B cell (primary cell): ENCODE measurements at regions not wholly inside any gene's neighbourhood (a gene's known extent, or its start where the extent isn't known, plus 50 kb on each side); places are given as distances from the start of the nearest gene placed in this dataset.

Source experiments
- ATAC-seq: fragments of 200-7000 bp; cut with Tn5 transposase; one replicate; pipeline ENCODE4 v1.10.0; 2021; ENCODE audit warnings: low read depth, mild to moderate bottlenecking, moderate number of reproducible peaks, moderate library complexity
- CTCF ChIA-PET: fragments of 350-600 bp; sonication (Branson Sonifier 250); formaldehyde crosslinking; loops from one replicate; lab custom pipeline; 2021; ENCODE audit warnings: antibody characterized with exemption, inconsistent platforms; lab: Charles Lee
- POLR2A ChIA-PET: fragments of 350-600 bp; sonication (Branson Sonifier 250); formaldehyde crosslinking; loops from one replicate; lab custom pipeline; 2021; ENCODE audit warnings: antibody characterized with exemption; lab: Charles Lee
- DNase-seq: peaks from one replicate; pipeline ENCODE4 v3.0.0; 2013
- H2AFZ ChIP-seq: 2 replicates; pipeline ENCODE4 v1.6.1; 2012; ENCODE audit warnings: mild to moderate bottlenecking, low read depth, low read length; ENCODE audit not compliant: insufficient read depth, poor library complexity, severe bottlenecking
- H3K27ac ChIP-seq, 2 donors: 1 replicate in 1 of 2; 2 replicates in 1 of 2; pipeline ENCODE4 v1.5.1; 2012 to 2013; ENCODE audit warnings: low read length in 2 of 2, mild to moderate bottlenecking in 2 of 2, moderate library complexity in 1 of 2
- H3K27me3 ChIP-seq, 4 experiments: fragments of 200-600 bp in 1 of 4; sonication (generic) in 1 of 4; replicated peaks in 1 of 4; 1 replicate in 2 of 4; 2 replicates in 2 of 4; pipeline versions ENCODE4 v1.6.1 to v1.7.0; 2013 to 2016; ENCODE audit warnings: low read length in 3 of 4, mild to moderate bottlenecking in 2 of 4, mixed read lengths in 1 of 4, moderate library complexity in 1 of 4; ENCODE audit not compliant: insufficient read depth in 4 of 4, control insufficient read depth in 3 of 4; ENCODE audit errors: control extremely low read depth in 1 of 4
- H3K36me3 ChIP-seq, 2 experiments: replicated peaks in 1 of 2; 1 replicate in 1 of 2; 2 replicates in 1 of 2; pipeline versions ENCODE4 v1.6.1 to v1.7.1; 2013; ENCODE audit warnings: low read length in 1 of 2; ENCODE audit not compliant: insufficient read depth in 2 of 2, control insufficient read depth in 1 of 2; ENCODE audit errors: control extremely low read depth in 1 of 2, extremely low read depth in 1 of 2
- H3K4me1 ChIP-seq, 2 donors: fragments of 200-600 bp in 1 of 2; sonication (generic) in 1 of 2; 1 replicate in 1 of 2; 2 replicates in 1 of 2; pipeline versions ENCODE4 v1.5.1 to v1.6.1; 2013 to 2017; ENCODE audit warnings: low read length in 2 of 2; ENCODE audit not compliant: control insufficient read depth in 2 of 2, insufficient read depth in 2 of 2
- H3K4me2 ChIP-seq: replicated peaks from 2 replicates; pipeline ENCODE3; 2012; ENCODE audit warnings: mild to moderate bottlenecking, low read depth, low read length; ENCODE audit not compliant: poor library complexity, severe bottlenecking
- H3K4me3 ChIP-seq, 5 experiments: fragments of 200-600 bp in 1 of 5; sonication (generic) in 1 of 5; 1 replicate in 3 of 5; 2 replicates in 2 of 5; pipeline versions ENCODE4 v1.5.1 to v1.7.0; 2011 to 2016; ENCODE audit warnings: low read length in 4 of 5, mild to moderate bottlenecking in 4 of 5, low read depth in 2 of 5, control low read depth in 1 of 5, moderate library complexity in 1 of 5; ENCODE audit not compliant: insufficient read depth in 1 of 5; ENCODE audit errors: control extremely low read depth in 1 of 5, extremely low read depth in 1 of 5
- H3K79me2 ChIP-seq: fragments of 200-600 bp; sonication (generic); one replicate; pipeline ENCODE4 v1.6.0; 2016; ENCODE audit warnings: low read length; ENCODE audit not compliant: control insufficient read depth, insufficient read depth
- H3K9ac ChIP-seq: fragments of 200-600 bp; sonication (generic); 2 replicates; pipeline ENCODE4 v1.6.1; 2017; ENCODE audit warnings: mild to moderate bottlenecking, low read length, moderate library complexity
- H3K9me3 ChIP-seq, 3 donors: one replicate each; pipeline versions ENCODE4 v1.6.1 to v1.7.1; 2013; ENCODE audit warnings: low read length in 2 of 3; ENCODE audit not compliant: control insufficient read depth in 2 of 3, insufficient read depth in 1 of 3; ENCODE audit errors: control extremely low read depth in 1 of 3
- H4K20me1 ChIP-seq: 2 replicates; pipeline ENCODE4 v1.6.0; 2012; ENCODE audit warnings: mild to moderate bottlenecking, low read length; ENCODE audit not compliant: insufficient read depth, control insufficient read depth, poor library complexity, severe bottlenecking
- H3K27ac Mint-ChIP-seq: one replicate; pipeline ENCODE4 v1.8.0; 2021; ENCODE audit warnings: mixed read lengths
- H3K27me3 Mint-ChIP-seq: one replicate; pipeline ENCODE4 v1.8.0; 2021; ENCODE audit warnings: mixed read lengths
- H3K4me1 Mint-ChIP-seq: one replicate; pipeline ENCODE4 v1.8.0; 2021; ENCODE audit warnings: mixed read lengths
- H3K4me3 Mint-ChIP-seq: one replicate; pipeline ENCODE4 v1.8.0; 2021; ENCODE audit warnings: mixed read lengths
- H3K9me3 Mint-ChIP-seq: one replicate; pipeline ENCODE4 v1.8.0; 2022; ENCODE audit warnings: mixed read lengths; ENCODE audit not compliant: insufficient read depth
- EZH2 ChIP-seq: IDR thresholded peaks from 2 replicates; pipeline ENCODE4 v1.6.1; 2012; ENCODE audit warnings: borderline replicate concordance, low read depth, mild to moderate bottlenecking, moderate library complexity, low read length; ENCODE audit not compliant: insufficient read depth, poor library complexity, severe bottlenecking
- WGBS: methylation state at CpG from one replicate; pipeline ENCODE4 v1.1.5; 2013; ENCODE audit warnings: missing lambda C conversion rate; ENCODE audit not compliant: insufficient coverage; 5-methylcytosine and 5-hydroxymethylcytosine counted together
- intact Hi-C: fragments of 100-400 bp; cut with micrococcal nuclease; formaldehyde crosslinking; loops from one replicate; pipeline ENCODE4 v1.10.0; 2022
- TF ChIP-seq, protein P1 (sequence below): fragments of 200-600 bp; IDR thresholded peaks from one replicate; pipeline ENCODE4 v1.8.0; 2022; ENCODE audit warnings: antibody characterized with exemption, mild to moderate bottlenecking

DNA sequence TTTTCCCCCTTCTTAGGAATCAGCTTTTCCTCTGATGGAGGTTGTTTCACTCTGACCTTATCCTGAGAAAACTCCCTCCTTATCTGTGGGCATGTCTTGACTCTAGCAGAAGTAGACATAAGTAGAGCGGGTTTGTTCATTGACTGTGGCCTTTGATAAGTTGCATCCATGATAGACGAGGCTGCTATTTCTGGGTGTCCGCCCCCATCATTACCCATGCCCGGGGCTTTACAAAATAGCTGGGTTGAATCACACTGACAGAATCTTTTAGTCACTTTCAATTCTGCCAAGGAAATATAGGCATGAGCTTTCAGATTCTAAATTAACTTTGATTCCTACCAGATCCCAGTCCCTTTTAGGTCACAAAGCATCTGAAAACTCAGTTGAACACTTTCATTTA lies 223.8 kb downstream of the SEC61B start:
- no peaks in the 10 kb centered on the region for H3K9me3 Mint-ChIP-seq
- TF ChIP-seq, protein P1, sequence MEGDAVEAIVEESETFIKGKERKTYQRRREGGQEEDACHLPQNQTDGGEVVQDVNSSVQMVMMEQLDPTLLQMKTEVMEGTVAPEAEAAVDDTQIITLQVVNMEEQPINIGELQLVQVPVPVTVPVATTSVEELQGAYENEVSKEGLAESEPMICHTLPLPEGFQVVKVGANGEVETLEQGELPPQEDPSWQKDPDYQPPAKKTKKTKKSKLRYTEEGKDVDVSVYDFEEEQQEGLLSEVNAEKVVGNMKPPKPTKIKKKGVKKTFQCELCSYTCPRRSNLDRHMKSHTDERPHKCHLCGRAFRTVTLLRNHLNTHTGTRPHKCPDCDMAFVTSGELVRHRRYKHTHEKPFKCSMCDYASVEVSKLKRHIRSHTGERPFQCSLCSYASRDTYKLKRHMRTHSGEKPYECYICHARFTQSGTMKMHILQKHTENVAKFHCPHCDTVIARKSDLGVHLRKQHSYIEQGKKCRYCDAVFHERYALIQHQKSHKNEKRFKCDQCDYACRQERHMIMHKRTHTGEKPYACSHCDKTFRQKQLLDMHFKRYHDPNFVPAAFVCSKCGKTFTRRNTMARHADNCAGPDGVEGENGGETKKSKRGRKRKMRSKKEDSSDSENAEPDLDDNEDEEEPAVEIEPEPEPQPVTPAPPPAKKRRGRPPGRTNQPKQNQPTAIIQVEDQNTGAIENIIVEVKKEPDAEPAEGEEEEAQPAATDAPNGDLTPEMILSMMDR, result no peak
- TF ChIP-seq EZH2, result no peak
- Histone ChIP-seq H4K20me1 (no peaks in the 10 kb centered on the region), H3K9me3 (no peaks in the 10 kb centered on the region), H3K4me3 (no peak overlapping the region), H2AFZ (no peak overlapping the region), H3K36me3 (no peaks in the 10 kb centered on the region), H3K27me3 (peaks cover 0 to 6% (median 1%) of the 10 kb centered on the region in 4 experiments), H3K4me2 (no peak overlapping the region), H3K4me1 (no peaks in the 10 kb centered on the region), H3K27ac (no peak overlapping the region), H3K9ac (no peak overlapping the region), H3K79me2 (no peaks in the 10 kb centered on the region)
- CTCF ChIA-PET, result no interaction called here
- DNase-seq (no peak), ATAC-seq (no peak)
- no peak overlapping the region for H3K4me3 Mint-ChIP-seq
- POLR2A ChIA-PET, result no interaction called here
- H3K27ac Mint-ChIP-seq, result no peak overlapping the region
- WGBS, result 89% methylated on average over 3 of the region's 4 CpGs
- intact Hi-C loops, result no loop called here
- H3K27me3 Mint-ChIP-seq, result peaks cover 20% of the 10 kb centered on the region
- H3K4me1 Mint-ChIP-seq, result no peaks in the 10 kb centered on the region

DNA sequence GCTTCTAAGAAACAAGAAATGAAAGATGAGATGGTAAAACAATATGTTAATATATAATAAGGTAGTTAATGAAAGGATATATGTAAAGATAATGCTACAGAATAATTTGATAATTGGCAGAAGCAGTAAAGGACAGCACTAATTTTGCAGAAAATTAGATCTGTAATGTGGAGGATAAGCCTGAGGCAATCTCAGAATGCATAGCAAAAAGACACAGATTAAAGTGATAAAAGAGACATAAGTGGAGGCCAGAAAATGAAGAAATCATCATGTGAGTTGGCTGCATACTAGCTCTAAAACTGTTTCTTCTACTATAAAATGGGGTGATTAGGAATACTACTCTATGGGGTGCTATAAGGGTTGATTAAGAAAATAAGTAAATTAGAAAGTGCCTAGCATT lies 225.9 kb downstream of the SEC61B start:
- TF ChIP-seq, protein P1, result no peak
- no peak for TF ChIP-seq EZH2
- H3K36me3 ChIP-seq, result no peaks in the 10 kb centered on the region
- no peaks in the 10 kb centered on the region for H3K9me3 ChIP-seq
- intact Hi-C loops, result no loop called here
- no peak overlapping the region for H3K4me3 ChIP-seq
- H3K4me1 ChIP-seq, result no peaks in the 10 kb centered on the region
- ATAC-seq, result no peak
- no peaks in the 10 kb centered on the region for H4K20me1 ChIP-seq
- Mint-ChIP-seq H3K27me3 (peaks cover 17% of the 10 kb centered on the region), H3K4me3 (no peak overlapping the region), H3K27ac (no peak overlapping the region), H3K4me1 (no peaks in the 10 kb centered on the region), H3K9me3 (no peaks in the 10 kb centered on the region)
- peaks cover 0 to 7% (median 5%) of the 10 kb centered on the region in 4 experiments for H3K27me3 ChIP-seq
- no peak overlapping the region for H3K27ac ChIP-seq
- no peak overlapping the region for H2AFZ ChIP-seq
- DNase-seq, result no peak
- H3K79me2 ChIP-seq, result no peaks in the 10 kb centered on the region
- H3K4me2 ChIP-seq, result no peak overlapping the region
- H3K9ac ChIP-seq, result no peak overlapping the region
- POLR2A ChIA-PET, result no interaction called here
- CTCF ChIA-PET, result no interaction called here
